Liver (tissue), 8 donors: ENCODE measurements at regions not wholly inside any gene's neighbourhood (a gene's known extent, or its start where the extent isn't known, plus 50 kb on each side); places are given as distances from the start of the nearest gene placed in this dataset.

Experiments used
- DNase-seq: peaks from one replicate; pipeline ENCODE4 v3.0.0-alpha.2; 2017; ENCODE audit warnings: low spot score
- H3K27ac ChIP-seq, 2 donors: one replicate each; pipeline ENCODE4 v1.7.0; 2013; ENCODE audit warnings: inconsistent platforms in 2 of 2, low read length in 2 of 2, control low read depth in 1 of 2, low read depth in 1 of 2, mild to moderate bottlenecking in 1 of 2
- H3K27me3 ChIP-seq, 4 donors: one replicate each; pipeline versions ENCODE4 v1.6.1 to v1.7.0; 2013; ENCODE audit warnings: low read length in 3 of 4, inconsistent platforms in 1 of 4, mild to moderate bottlenecking in 1 of 4, moderate library complexity in 1 of 4; ENCODE audit not compliant: control insufficient read depth in 4 of 4, insufficient read depth in 4 of 4
- H3K36me3 ChIP-seq, 4 donors: one replicate each; pipeline versions ENCODE4 v1.6.1 to v1.7.0; 2013; ENCODE audit warnings: low read length in 3 of 4, mild to moderate bottlenecking in 3 of 4, low read depth in 1 of 4, moderate library complexity in 1 of 4; ENCODE audit not compliant: control insufficient read depth in 4 of 4, insufficient read depth in 3 of 4
- H3K4me1 ChIP-seq, 4 donors: one replicate each; pipeline versions ENCODE4 v1.6.1 to v1.7.0; 2013; ENCODE audit warnings: low read length in 3 of 4, mild to moderate bottlenecking in 3 of 4, moderate library complexity in 1 of 4; ENCODE audit not compliant: control insufficient read depth in 4 of 4, insufficient read depth in 4 of 4
- H3K4me3 ChIP-seq, 3 donors: one replicate each; pipeline versions ENCODE4 v1.6.1 to v1.7.0; 2013; ENCODE audit warnings: low read length in 3 of 3, control low read depth in 1 of 3, low read depth in 1 of 3, mild to moderate bottlenecking in 1 of 3
- H3K9ac ChIP-seq, 2 donors: one replicate each; pipeline ENCODE4 v1.7.0; 2013; ENCODE audit warnings: low read length in 2 of 2, mild to moderate bottlenecking in 2 of 2, moderate library complexity in 2 of 2, control low read depth in 1 of 2, low read depth in 1 of 2
- H3K9me3 ChIP-seq, 4 donors: one replicate each; pipeline versions ENCODE4 v1.6.1 to v1.7.0; 2013; ENCODE audit warnings: low read length in 3 of 4; ENCODE audit not compliant: control insufficient read depth in 4 of 4
- ATF3 ChIP-seq: IDR thresholded peaks from 2 replicates; pipeline ENCODE4 v1.6.1; 2016; ENCODE audit warnings: antibody characterized with exemption
- CTCF ChIP-seq: fragments of 150-350 bp; IDR thresholded peaks from 2 replicates; pipeline ENCODE4 v1.5.1; 2017; ENCODE audit warnings: improper control_type of control experiment, low read depth, low read length; ENCODE audit not compliant: missing input control
- EGR1 ChIP-seq, 2 donors: IDR thresholded peaks; 2 replicates each; pipeline ENCODE4 v1.6.1; 2016 to 2018; ENCODE audit warnings: antibody characterized with exemption in 2 of 2, low read depth in 2 of 2
- FOXA1 ChIP-seq: IDR thresholded peaks from 2 replicates; pipeline ENCODE4 v1.6.1; 2016; ENCODE audit warnings: antibody characterized with exemption
- FOXA2 ChIP-seq: IDR thresholded peaks from 2 replicates; pipeline ENCODE4 v1.6.1; 2016; ENCODE audit warnings: antibody characterized with exemption
- GABPA ChIP-seq, 2 donors: IDR thresholded peaks in 1 of 2; conservative IDR thresholded peaks in 1 of 2; 2 replicates each; pipeline ENCODE4 v1.6.1; 2016; ENCODE audit warnings: antibody characterized with exemption in 2 of 2, mild to moderate bottlenecking in 1 of 2, moderate library complexity in 1 of 2
- HNF4A ChIP-seq, 2 donors: conservative IDR thresholded peaks; 2 replicates each; pipeline ENCODE4 v1.6.1; 2016; ENCODE audit warnings: antibody characterized with exemption in 2 of 2, mild to moderate bottlenecking in 2 of 2
- HNF4G ChIP-seq: IDR thresholded peaks from 2 replicates; pipeline ENCODE4 v1.6.1; 2016; ENCODE audit warnings: antibody characterized with exemption
- JUND ChIP-seq, 2 donors: IDR thresholded peaks; 2 replicates each; pipeline ENCODE4 v1.6.1; 2016; ENCODE audit warnings: antibody characterized with exemption in 2 of 2
- MAX ChIP-seq: IDR thresholded peaks from 2 replicates; pipeline ENCODE4 v1.6.1; 2016; ENCODE audit warnings: antibody characterized with exemption
- NR2F2 ChIP-seq: IDR thresholded peaks from 2 replicates; pipeline ENCODE4 v1.6.1; 2016; ENCODE audit warnings: antibody characterized with exemption
- RAD21 ChIP-seq, 2 donors: IDR thresholded peaks; 2 replicates each; pipeline ENCODE4 v1.6.1; 2016; ENCODE audit warnings: antibody characterized with exemption in 2 of 2, mild to moderate bottlenecking in 2 of 2
- REST ChIP-seq: IDR thresholded peaks from 2 replicates; pipeline ENCODE4 v1.6.1; 2016; ENCODE audit warnings: antibody characterized with exemption, mild to moderate bottlenecking
- RXRA ChIP-seq, 2 donors: IDR thresholded peaks; 2 replicates each; pipeline ENCODE4 v1.6.1; 2017 to 2018; ENCODE audit warnings: antibody characterized with exemption in 2 of 2, mild to moderate bottlenecking in 1 of 2
- SP1 ChIP-seq: IDR thresholded peaks from 2 replicates; pipeline ENCODE4 v1.6.1; 2018; ENCODE audit warnings: antibody characterized with exemption, mild to moderate bottlenecking
- YY1 ChIP-seq: IDR thresholded peaks from 2 replicates; pipeline ENCODE4 v1.6.1; 2016; ENCODE audit warnings: antibody characterized with exemption, mild to moderate bottlenecking
- ZBTB33 ChIP-seq: IDR thresholded peaks from 2 replicates; pipeline ENCODE4 v1.6.1; 2016; ENCODE audit warnings: antibody characterized with exemption
- WGBS: extraction: QIAGEN DNeasy Blood & Tissue Kit; methylation state at CpG from one replicate; pipeline ENCODE4 v1.1.7; 2013; 5-methylcytosine and 5-hydroxymethylcytosine counted together
- donor health status: healthy.
- donor health status: healthy.
- donor health status: healthy.
- donor health status: healthy.
- donor health status: healthy.

- WGBS = 77% methylated on average over 3 of the region's 3 CpGs
Measured at GRCh38 chr2:107693604-107694003, 133.1 kb upstream of the RGPD4 start.

GRCh38 chr2:107694667-107695066 lies 132.0 kb upstream of the RGPD4 start:
- DNase-seq = no peak
- TF ChIP-seq ZBTB33 (no peak), GABPA (IDR thresholded peaks at IDR 0.05 in 1 of 2, conservative IDR thresholded peaks at IDR 0.05 in 1 of 2) (no peak), ATF3 (no peak), REST (no peak), CTCF (no peak), SP1 (no peak), YY1 (no peak), FOXA2 (no peak), FOXA1 (no peak), RAD21 (IDR thresholded peaks at IDR 0.05) (no peak), HNF4A (conservative IDR thresholded peaks at IDR 0.05) (no peak), EGR1 (IDR thresholded peaks at IDR 0.05; ENCODE audit: low read depth in 2 of 2) (no peak)
- Histone ChIP-seq H3K36me3 (no peaks in the 10 kb centered on the region), H3K9me3 (no peaks in the 10 kb centered on the region), H3K27ac (no peak overlapping the region), H3K4me1 (no peaks in the 10 kb centered on the region), H3K4me3 (no peak overlapping the region), H3K27me3 (peaks cover 0 to 4% (median 0%) of the 10 kb centered on the region in 4 donors), H3K9ac (no peak overlapping the region)
- WGBS = 83% methylated on average over 5 of the region's 5 CpGs

More at GRCh38 chr2:107693604-107694003, 133.1 kb upstream of the RGPD4 start:
- TF ChIP-seq HNF4A (conservative IDR thresholded peaks at IDR 0.05) = no peak
- no peak for TF ChIP-seq EGR1 (IDR thresholded peaks at IDR 0.05; ENCODE audit: low read depth in 2 of 2)
- TF ChIP-seq MAX = no peak
- TF ChIP-seq GABPA (IDR thresholded peaks at IDR 0.05 in 1 of 2, conservative IDR thresholded peaks at IDR 0.05 in 1 of 2) = no peak
- TF ChIP-seq ATF3 = no peak
- TF ChIP-seq RAD21 (IDR thresholded peaks at IDR 0.05) = no peak
- TF ChIP-seq CTCF = no peak
- no peak for TF ChIP-seq RXRA (IDR thresholded peaks at IDR 0.05)
- no peak for TF ChIP-seq NR2F2
- TF ChIP-seq JUND (IDR thresholded peaks at IDR 0.05) = no peak
- no peak for TF ChIP-seq HNF4G
- no peak for TF ChIP-seq FOXA2
- H3K4me3 ChIP-seq = no peak overlapping the region
- no peak overlapping the region for H3K9ac ChIP-seq
- no peak overlapping the region for H3K27ac ChIP-seq
- no peaks in the 10 kb centered on the region for H3K4me1 ChIP-seq
- no peak for DNase-seq
- peaks cover 0 to 4% (median 0%) of the 10 kb centered on the region in 4 donors for H3K27me3 ChIP-seq
- no peaks in the 10 kb centered on the region for H3K36me3 ChIP-seq
- H3K9me3 ChIP-seq = no peaks in the 10 kb centered on the region
